H1 (cell line): ENCODE measurements at regions not wholly inside any gene's neighbourhood (a gene's known extent, or its start where the extent isn't known, plus 50 kb on each side); places are given as distances from the start of the nearest gene placed in this dataset.

ENCODE experiments used
- CTCF ChIA-PET: fragments of 300-600 bp; sonication (Branson Sonifier 250); formaldehyde crosslinking; loops from one replicate; lab custom pipeline; 2021; ENCODE audit not compliant: partially characterized antibody; lab: Charles Lee
- POLR2A ChIA-PET: fragments of 300-600 bp; sonication (Branson Sonifier 250); formaldehyde crosslinking; loops from one replicate; lab custom pipeline; 2021; ENCODE audit warnings: inconsistent platforms; ENCODE audit not compliant: partially characterized antibody; lab: Charles Lee
- DNase-seq, 2 experiments: peaks; one replicate each; pipeline versions ENCODE4 v3.0.0 to v3.0.0-alpha.2; 2010 to 2022; ENCODE audit warnings: low spot score in 2 of 2, low read depth in 1 of 2, mixed read lengths in 1 of 2
- FAIRE-seq: peaks from 2 replicates; lab custom pipeline; 2011; peaks lifted over from hg19 to GRCh38; lab: Jason Lieb, UNC
- H2AFZ ChIP-seq: 2 replicates; pipeline ENCODE4 v1.8.1; 2012; ENCODE audit warnings: low read length, inconsistent platforms
- H2AK5ac ChIP-seq: 2 replicates; pipeline ENCODE4 v1.6.1; 2013; ENCODE audit warnings: low read depth, low read length
- H2BK120ac ChIP-seq: replicated peaks from 2 replicates; pipeline ENCODE3; 2013; ENCODE audit warnings: low read depth, low read length, inconsistent platforms
- H2BK12ac ChIP-seq: 2 replicates; pipeline ENCODE4 v1.6.1; 2013; ENCODE audit warnings: low read depth, low read length
- H2BK15ac ChIP-seq: 2 replicates; pipeline ENCODE4 v1.6.1; 2013; ENCODE audit warnings: low read length
- H2BK20ac ChIP-seq: 2 replicates; pipeline ENCODE4 v1.6.1; 2013; ENCODE audit warnings: low read length
- H2BK5ac ChIP-seq: 2 replicates; pipeline ENCODE4 v1.6.1; 2013; ENCODE audit warnings: low read depth, low read length
- H3K14ac ChIP-seq: 2 replicates; pipeline ENCODE4 v1.6.1; 2013; ENCODE audit warnings: inconsistent platforms; ENCODE audit not compliant: insufficient read length
- H3K18ac ChIP-seq: 2 replicates; pipeline ENCODE4 v1.6.1; 2013; ENCODE audit warnings: low read length; ENCODE audit errors: extremely low read depth
- H3K23ac ChIP-seq: 2 replicates; pipeline ENCODE4 v1.6.1; 2013; ENCODE audit warnings: inconsistent platforms; ENCODE audit not compliant: insufficient read length
- H3K23me2 ChIP-seq: 2 replicates; pipeline ENCODE4 v1.6.1; 2013; ENCODE audit warnings: low read depth, low read length
- H3K27ac ChIP-seq: 2 replicates; pipeline ENCODE4 v1.6.1; 2011; ENCODE audit warnings: low read depth, low read length, inconsistent platforms
- H3K27me3 ChIP-seq, 4 experiments: replicated peaks in 1 of 4; 1 replicate in 1 of 4; 2 replicates in 3 of 4; pipeline versions ENCODE4 v1.6.1 to v1.8.1; 2011 to 2013; ENCODE audit warnings: low read length in 3 of 4, mild to moderate bottlenecking in 3 of 4, inconsistent platforms in 2 of 4, mixed read lengths in 2 of 4, moderate library complexity in 1 of 4; ENCODE audit not compliant: control insufficient read depth in 3 of 4, insufficient read depth in 3 of 4; ENCODE audit errors: extremely low read depth in 1 of 4
- H3K36me3 ChIP-seq, 4 experiments: 2 replicates each; pipeline versions ENCODE4 v1.6.1 to v1.8.1; 2011 to 2013; ENCODE audit warnings: mild to moderate bottlenecking in 4 of 4, low read length in 3 of 4, moderate library complexity in 2 of 4, control low read depth in 1 of 4, inconsistent platforms in 1 of 4; ENCODE audit not compliant: insufficient read depth in 4 of 4, control insufficient read depth in 2 of 4
- H3K4ac ChIP-seq: replicated peaks from 2 replicates; pipeline ENCODE3; 2013; ENCODE audit warnings: low read length, low read depth, mixed read lengths, inconsistent platforms; ENCODE audit not compliant: insufficient read length
- H3K4me1 ChIP-seq, 4 experiments: replicated peaks in 1 of 4; 1 replicate in 1 of 4; 2 replicates in 3 of 4; pipeline versions ENCODE4 v1.6.1 to v1.8.1; 2011 to 2013; ENCODE audit warnings: low read length in 3 of 4, inconsistent platforms in 2 of 4, mixed read lengths in 1 of 4; ENCODE audit not compliant: insufficient read depth in 4 of 4, control insufficient read depth in 3 of 4
- H3K4me2 ChIP-seq, 2 experiments: 2 replicates each; pipeline versions ENCODE4 v1.6.1 to v1.8.1; 2011 to 2013; ENCODE audit warnings: low read depth in 2 of 2, low read length in 2 of 2, control low read depth in 1 of 2, inconsistent platforms in 1 of 2, mild to moderate bottlenecking in 1 of 2; ENCODE audit not compliant: insufficient read depth in 1 of 2
- H3K4me3 ChIP-seq, 4 experiments: fragments of 200-600, 300-600 bp in 1 of 4; sonication (generic), shearing (Covaris generic), sonication (Bioruptor Twin) in 1 of 4; 2 replicates each; pipeline versions ENCODE4 v1.5.1 to v1.8.1; 2011 to 2016; ENCODE audit warnings: low read length in 4 of 4, low read depth in 3 of 4, control low read depth in 2 of 4, inconsistent platforms in 2 of 4, mild to moderate bottlenecking in 2 of 4, mixed read lengths in 1 of 4, moderate library complexity in 1 of 4; ENCODE audit not compliant: insufficient read depth in 2 of 4; ENCODE audit errors: extremely low read depth in 1 of 4
- H3K56ac ChIP-seq: replicated peaks from 2 replicates; pipeline ENCODE3; 2013; ENCODE audit warnings: low read depth, mild to moderate bottlenecking, mixed read lengths, low read length, inconsistent platforms; ENCODE audit not compliant: insufficient read length
- H3K79me1 ChIP-seq: 2 replicates; pipeline ENCODE4 v1.6.1; 2013; ENCODE audit warnings: low read depth, low read length, control low read depth
- H3K79me2 ChIP-seq, 2 experiments: 2 replicates each; pipeline versions ENCODE4 v1.6.1 to v1.8.1; 2012 to 2013; ENCODE audit warnings: low read length in 2 of 2, mild to moderate bottlenecking in 2 of 2, inconsistent platforms in 1 of 2; ENCODE audit not compliant: insufficient read depth in 2 of 2, control insufficient read depth in 1 of 2
- H3K9ac ChIP-seq, 4 experiments: replicated peaks in 1 of 4; 1 replicate in 1 of 4; 2 replicates in 3 of 4; pipeline versions ENCODE4 v1.6.1 to v1.8.1; 2011 to 2013; ENCODE audit warnings: low read depth in 3 of 4, low read length in 3 of 4, control low read depth in 2 of 4, mild to moderate bottlenecking in 2 of 4, moderate library complexity in 2 of 4, inconsistent platforms in 1 of 4; ENCODE audit errors: extremely low read depth in 1 of 4
- H3K9me3 ChIP-seq, 2 experiments: 2 replicates each; pipeline versions ENCODE4 v1.6.1 to v1.8.1; 2012 to 2013; ENCODE audit warnings: mild to moderate bottlenecking in 2 of 2, moderate library complexity in 2 of 2, control low read depth in 1 of 2, inconsistent platforms in 1 of 2, low read depth in 1 of 2, low read length in 1 of 2, mixed read lengths in 1 of 2; ENCODE audit not compliant: insufficient read depth in 2 of 2
- H4K20me1 ChIP-seq, 2 experiments: replicated peaks in 1 of 2; 2 replicates each; pipeline versions ENCODE3 to v1.8.1; 2011 to 2013; ENCODE audit warnings: inconsistent platforms in 2 of 2, low read length in 2 of 2, mild to moderate bottlenecking in 1 of 2; ENCODE audit not compliant: insufficient read depth in 2 of 2, control insufficient read depth in 1 of 2
- H4K5ac ChIP-seq: 2 replicates; pipeline ENCODE4 v1.6.1; 2013; ENCODE audit warnings: low read length, low read depth, mixed read lengths, inconsistent platforms; ENCODE audit not compliant: insufficient read length
- H4K8ac ChIP-seq: 2 replicates; pipeline ENCODE4 v1.8.0; 2013; ENCODE audit warnings: mild to moderate bottlenecking, moderate library complexity, low read length, inconsistent platforms; ENCODE audit not compliant: insufficient read depth; ENCODE audit errors: extremely low read depth
- H4K91ac ChIP-seq: replicated peaks from 2 replicates; pipeline ENCODE3; 2013; ENCODE audit warnings: low read length, mixed read lengths, inconsistent platforms; ENCODE audit not compliant: insufficient read length
- EGR1 ChIP-seq: IDR thresholded peaks from 2 replicates; pipeline ENCODE4 v1.6.1; 2011; ENCODE audit warnings: low read depth, low read length, borderline replicate concordance
- EZH2 ChIP-seq: fragments of 200-600 bp; sonication (generic); IDR thresholded peaks from 2 replicates; pipeline ENCODE4 v1.7.1; 2012; ENCODE audit warnings: low read depth, mild to moderate bottlenecking, moderate library complexity, low read length, inconsistent platforms; ENCODE audit not compliant: severe bottlenecking
- GABPA ChIP-seq: IDR thresholded peaks from 2 replicates; pipeline ENCODE4 v1.6.1; 2011; ENCODE audit warnings: mild to moderate bottlenecking, low read length, moderate library complexity, borderline replicate concordance; ENCODE audit not compliant: insufficient read depth
- GTF2F1 ChIP-seq: IDR thresholded peaks from 2 replicates; pipeline ENCODE4 v1.6.1; 2012; ENCODE audit warnings: low read depth, low read length, improper control_type of control experiment, borderline replicate concordance
- JUND ChIP-seq: IDR thresholded peaks from 2 replicates; pipeline ENCODE4 v1.6.1; 2011; ENCODE audit warnings: mild to moderate bottlenecking, improper control_type of control experiment, low read length
- SAP30 ChIP-seq: fragments of 300-600 bp; sonication (generic); IDR thresholded peaks from 2 replicates; pipeline ENCODE4 v1.7.1; 2012; ENCODE audit warnings: low read length, moderate library complexity, mild to moderate bottlenecking, inconsistent platforms; ENCODE audit not compliant: insufficient read depth, insufficient replicate concordance
- SIN3A ChIP-seq, 2 experiments: IDR thresholded peaks in 1 of 2; conservative IDR thresholded peaks in 1 of 2; 2 replicates each; pipeline ENCODE4 v1.6.1; 2011 to 2012; ENCODE audit warnings: low read length in 2 of 2, improper control_type of control experiment in 1 of 2, low read depth in 1 of 2, mild to moderate bottlenecking in 1 of 2
- WGBS, 2 experiments: shearing (Covaris generic) in 1 of 2; methylation state at CpG; one replicate each; pipeline versions ENCODE4 v1.1.6 to v1.1.7; 2013 to 2015; ENCODE audit warnings: low lambda C conversion rate in 2 of 2, mixed read lengths in 2 of 2, inconsistent platforms in 1 of 2, low coverage in 1 of 2, missing lambda C conversion rate in 1 of 2; ENCODE audit not compliant: insufficient replicate concordance in 2 of 2, insufficient coverage in 1 of 2, insufficient read length in 1 of 2; ENCODE audit errors: extremely low coverage in 1 of 2, missing lambda C conversion rate in 1 of 2; 5-methylcytosine and 5-hydroxymethylcytosine counted together

DNA sequence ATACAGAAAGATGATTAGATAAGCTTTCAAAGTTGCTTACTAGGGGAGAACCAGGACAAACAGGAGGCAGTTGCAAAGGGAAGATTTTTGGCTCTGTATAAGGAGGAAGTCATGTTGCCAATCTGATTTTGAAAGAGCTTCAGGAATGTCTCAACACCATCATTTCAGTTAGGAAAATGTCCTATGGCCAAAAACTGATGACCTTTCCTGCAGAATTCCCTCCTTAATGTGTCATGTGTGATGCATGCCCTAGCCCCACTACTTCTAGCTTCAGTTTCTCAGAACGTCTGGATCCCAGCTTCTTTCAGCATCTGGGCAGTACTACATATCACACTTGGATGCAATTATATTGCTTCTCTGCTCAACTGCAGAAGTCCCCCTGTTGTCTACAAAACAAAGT lies 211.5 kb upstream of the NREP start:
- Histone ChIP-seq H3K27me3 (no peaks in the 10 kb centered on the region), H2AK5ac (no peak overlapping the region), H3K79me1 (no peaks in the 10 kb centered on the region), H3K4me1 (no peaks in the 10 kb centered on the region), H3K14ac (no peak overlapping the region), H3K4me2 (no peak overlapping the region), H4K91ac (no peak overlapping the region), H3K79me2 (no peaks in the 10 kb centered on the region), H3K9ac (no peak overlapping the region), H2BK20ac (no peak overlapping the region), H4K20me1 (no peaks in the 10 kb centered on the region), H3K4ac (no peak overlapping the region), H2BK12ac (no peak overlapping the region), H3K23me2 (no peaks in the 10 kb centered on the region), H2BK15ac (no peak overlapping the region), H3K23ac (no peak overlapping the region), H2BK5ac (no peak overlapping the region), H3K56ac (no peak overlapping the region), H4K8ac (no peak overlapping the region), H3K9me3 (no peaks in the 10 kb centered on the region), H2BK120ac (no peak overlapping the region), H3K36me3 (no peaks in the 10 kb centered on the region), H3K27ac (no peak overlapping the region), H4K5ac (no peak overlapping the region), H2AFZ (no peak overlapping the region), H3K18ac (no peak overlapping the region), H3K4me3 (no peak overlapping the region)
- FAIRE-seq (no peak), DNase-seq (no peak)
- WGBS, 2 experiments = 94% methylated on average over 1 of the region's 1 CpG; no CpG with 5 or more reads in 1 of the 2 experiments
- POLR2A ChIA-PET = no interaction called here
- CTCF ChIA-PET = no interaction called here
- TF ChIP-seq SIN3A (conservative IDR thresholded peaks at IDR 0.05 in 1 of 2, IDR thresholded peaks at IDR 0.05 in 1 of 2; ENCODE audit: low read depth in 1 of 2, low read length in 2 of 2) (no peak), SAP30 (no peak), EZH2 (no peak), GABPA (no peak), EGR1 (no peak), GTF2F1 (no peak), JUND (no peak)
